Activated CD4-positive, alpha-beta memory T cell treated with anti-CD3 and anti-CD28 coated beads, Interleukin-2, amount 10 ng/mL, durations not matched to agents 7 days and 5 days (primary cell): ENCODE measurements at regions not wholly inside any gene's neighbourhood (a gene's known extent, or its start where the extent isn't known, plus 50 kb on each side); places are given as distances from the start of the nearest gene placed in this dataset.
"Not testable (repeated sequence)": the region's sequence is repeated elsewhere in the genome, so short reads cannot be mapped to it uniquely, and the experiment has no call there.

Source experiments
- CTCF ChIA-PET: fragments of 350-600 bp; sonication (Branson Sonifier 250); formaldehyde crosslinking; loops from one replicate; lab custom pipeline; 2021; ENCODE audit warnings: antibody characterized with exemption, inconsistent platforms; lab: Charles Lee
- POLR2A ChIA-PET: fragments of 350-600 bp; sonication (Branson Sonifier 250); formaldehyde crosslinking; loops from one replicate; lab custom pipeline; 2021; ENCODE audit warnings: antibody characterized with exemption; lab: Charles Lee
- DNase-seq: peaks from one replicate; pipeline ENCODE4 v3.0.0-alpha.2; 2020
- H3K27ac Mint-ChIP-seq: one replicate; pipeline ENCODE4 v1.8.0; 2021; ENCODE audit warnings: mild to moderate bottlenecking, mixed read lengths
- H3K27me3 Mint-ChIP-seq: one replicate; pipeline ENCODE4 v1.8.0; 2021; ENCODE audit warnings: mixed read lengths
- H3K36me3 Mint-ChIP-seq: one replicate; pipeline ENCODE4 v1.8.0; 2021; ENCODE audit warnings: low read depth, mixed read lengths
- H3K4me1 Mint-ChIP-seq: one replicate; pipeline ENCODE4 v1.8.0; 2021; ENCODE audit warnings: mixed read lengths
- H3K4me3 Mint-ChIP-seq: one replicate; pipeline ENCODE4 v1.8.0; 2021; ENCODE audit warnings: mild to moderate bottlenecking, mixed read lengths
- H3K9me3 Mint-ChIP-seq: one replicate; pipeline ENCODE4 v1.8.0; 2021; ENCODE audit warnings: mixed read lengths

GRCh38 chr2:208751663-208752415 lies 345.2 kb downstream of the PTH2R start:
- CTCF ChIA-PET, H3K27ac Mint-ChIP-seq, H3K36me3 Mint-ChIP-seq, POLR2A ChIA-PET, H3K9me3 Mint-ChIP-seq, H3K27me3 Mint-ChIP-seq, H3K4me3 Mint-ChIP-seq, H3K4me1 Mint-ChIP-seq, DNase-seq: not testable (repeated sequence)

- Mint-ChIP-seq H3K4me3 (no peak overlapping the region), H3K27ac (no peak overlapping the region), H3K36me3 (no peaks in the 10 kb centered on the region), H3K4me1 (no peaks in the 10 kb centered on the region), H3K9me3 (peaks cover 7% of the 10 kb centered on the region), H3K27me3 (no peaks in the 10 kb centered on the region)
- POLR2A ChIA-PET, result no interaction called here
- CTCF ChIA-PET, result no interaction called here
- no peak for DNase-seq
Measured at GRCh38 chr2:208757364-208757763, 350.8 kb downstream of the PTH2R start.

GRCh38 chr2:208773074-208773473 lies 366.5 kb downstream of the PTH2R start:
- DNase-seq, H3K4me1 Mint-ChIP-seq, H3K36me3 Mint-ChIP-seq, H3K27me3 Mint-ChIP-seq, POLR2A ChIA-PET, H3K9me3 Mint-ChIP-seq, CTCF ChIA-PET, H3K4me3 Mint-ChIP-seq, H3K27ac Mint-ChIP-seq: not testable (repeated sequence)

GRCh38 chr2:208781166-208781565 lies 374.6 kb downstream of the PTH2R start:
- Mint-ChIP-seq H3K27ac (no peak overlapping the region), H3K27me3 (no peaks in the 10 kb centered on the region), H3K9me3 (no peaks in the 10 kb centered on the region), H3K4me3 (no peak overlapping the region), H3K4me1 (no peaks in the 10 kb centered on the region), H3K36me3 (no peaks in the 10 kb centered on the region)
- DNase-seq, result no peak
- CTCF ChIA-PET, result no interaction called here
- POLR2A ChIA-PET, result no interaction called here

GRCh38 chr2:208782097-208782496 lies 375.5 kb downstream of the PTH2R start:
- H3K4me3 Mint-ChIP-seq, result no peak overlapping the region
- H3K4me1 Mint-ChIP-seq, result no peaks in the 10 kb centered on the region
- peaks cover under 1% of the 10 kb centered on the region for H3K9me3 Mint-ChIP-seq
- H3K36me3 Mint-ChIP-seq, result no peaks in the 10 kb centered on the region
- ChIA-PET POLR2A (no interaction called here), CTCF (no interaction called here)
- DNase-seq, result no peak
- no peaks in the 10 kb centered on the region for H3K27me3 Mint-ChIP-seq
- no peak overlapping the region for H3K27ac Mint-ChIP-seq

GRCh38 chr2:208783184-208783583 lies 376.6 kb downstream of the PTH2R start:
- no peaks in the 10 kb centered on the region for H3K4me1 Mint-ChIP-seq
- H3K27ac Mint-ChIP-seq, result no peak overlapping the region
- POLR2A ChIA-PET, result no interaction called here
- H3K9me3 Mint-ChIP-seq, result peaks cover 3% of the 10 kb centered on the region
- no peak for DNase-seq
- CTCF ChIA-PET, result no interaction called here
- H3K27me3 Mint-ChIP-seq, result no peaks in the 10 kb centered on the region
- H3K4me3 Mint-ChIP-seq, result no peak overlapping the region
- H3K36me3 Mint-ChIP-seq, result no peaks in the 10 kb centered on the region

GRCh38 chr2:208784774-208785173 lies 378.2 kb downstream of the PTH2R start:
- POLR2A ChIA-PET, H3K27me3 Mint-ChIP-seq: not testable (repeated sequence)

GRCh38 chr2:208791257-208791656 lies 384.7 kb downstream of the PTH2R start:
- Mint-ChIP-seq H3K4me3 (no peak overlapping the region), H3K4me1 (no peaks in the 10 kb centered on the region), H3K9me3 (peaks cover 10% of the 10 kb centered on the region), H3K27me3 (no peaks in the 10 kb centered on the region), H3K36me3 (no peaks in the 10 kb centered on the region), H3K27ac (no peak overlapping the region)
- no peak for DNase-seq
- ChIA-PET POLR2A (no interaction called here), CTCF (no interaction called here)

More at GRCh38 chr2:208784774-208785173, 378.2 kb downstream of the PTH2R start:
- H3K27ac Mint-ChIP-seq, H3K4me1 Mint-ChIP-seq, DNase-seq, CTCF ChIA-PET, H3K4me3 Mint-ChIP-seq, H3K9me3 Mint-ChIP-seq, H3K36me3 Mint-ChIP-seq: not testable (repeated sequence)

GRCh38 chr2:208792766-208793165 lies 386.2 kb downstream of the PTH2R start:
- ChIA-PET POLR2A (no interaction called here), CTCF (no interaction called here)
- H3K4me1 Mint-ChIP-seq, result no peaks in the 10 kb centered on the region
- H3K9me3 Mint-ChIP-seq, result peaks cover 7% of the 10 kb centered on the region
- H3K4me3 Mint-ChIP-seq, result no peak overlapping the region
- H3K36me3 Mint-ChIP-seq, result no peaks in the 10 kb centered on the region
- H3K27ac Mint-ChIP-seq, result no peak overlapping the region
- no peak for DNase-seq
- H3K27me3 Mint-ChIP-seq, result no peaks in the 10 kb centered on the region

GRCh38 chr2:208793434-208793833 lies 386.8 kb downstream of the PTH2R start:
- no peak for DNase-seq
- peaks cover 7% of the 10 kb centered on the region for H3K9me3 Mint-ChIP-seq
- H3K27ac Mint-ChIP-seq, result no peak overlapping the region
- H3K36me3 Mint-ChIP-seq, result no peaks in the 10 kb centered on the region
- no peaks in the 10 kb centered on the region for H3K4me1 Mint-ChIP-seq
- POLR2A ChIA-PET, result no interaction called here
- CTCF ChIA-PET, result interaction anchor here (0.5 kb wide), 1 partner anchor 1951 kb away, joined by 3 read pairs; no protein-coding TSS in a partner anchor
- no peaks in the 10 kb centered on the region for H3K27me3 Mint-ChIP-seq
- no peak overlapping the region for H3K4me3 Mint-ChIP-seq

- no peak overlapping the region for H3K27ac Mint-ChIP-seq
- POLR2A ChIA-PET, result no interaction called here
- no peaks in the 10 kb centered on the region for H3K4me1 Mint-ChIP-seq
- CTCF ChIA-PET, result no interaction called here
- no peaks in the 10 kb centered on the region for H3K36me3 Mint-ChIP-seq
- H3K4me3 Mint-ChIP-seq, result no peak overlapping the region
- no peaks in the 10 kb centered on the region for H3K27me3 Mint-ChIP-seq
- no peak for DNase-seq
- peaks cover 7% of the 10 kb centered on the region for H3K9me3 Mint-ChIP-seq
Measured at GRCh38 chr2:208794288-208794975, 387.8 kb downstream of the PTH2R start.

GRCh38 chr2:208798698-208799097 lies 392.1 kb downstream of the PTH2R start:
- POLR2A ChIA-PET, result no interaction called here
- Mint-ChIP-seq H3K4me3 (no peak overlapping the region), H3K27ac (no peak overlapping the region), H3K27me3 (no peaks in the 10 kb centered on the region), H3K36me3 (no peaks in the 10 kb centered on the region), H3K4me1 (no peaks in the 10 kb centered on the region), H3K9me3 (peaks cover 7% of the 10 kb centered on the region)
- DNase-seq, result no peak
- CTCF ChIA-PET, result no interaction called here

GRCh38 chr2:208799397-208799796 lies 392.8 kb downstream of the PTH2R start:
- H3K4me3 Mint-ChIP-seq, result no peak overlapping the region
- no peaks in the 10 kb centered on the region for H3K4me1 Mint-ChIP-seq
- no peak overlapping the region for H3K27ac Mint-ChIP-seq
- H3K36me3 Mint-ChIP-seq, result no peaks in the 10 kb centered on the region
- no peak for DNase-seq
- H3K27me3 Mint-ChIP-seq, result no peaks in the 10 kb centered on the region
- ChIA-PET CTCF (no interaction called here), POLR2A (no interaction called here)
- peaks cover 7% of the 10 kb centered on the region for H3K9me3 Mint-ChIP-seq

GRCh38 chr2:208800887-208801286 lies 394.3 kb downstream of the PTH2R start:
- H3K4me1 Mint-ChIP-seq, CTCF ChIA-PET, H3K4me3 Mint-ChIP-seq, H3K27ac Mint-ChIP-seq, H3K9me3 Mint-ChIP-seq, POLR2A ChIA-PET, H3K27me3 Mint-ChIP-seq, H3K36me3 Mint-ChIP-seq, DNase-seq: not testable (repeated sequence)
